Transverse colon (tissue), 3 donors: ENCODE measurements at regions not wholly inside any gene's neighbourhood (a gene's known extent, or its start where the extent isn't known, plus 50 kb on each side); places are given as distances from the start of the nearest gene placed in this dataset.

Experiments
- CTCF ChIP-seq, 5 experiments: fragments of 200-600 bp in 3 of 5; fragments of 450-650 bp in 2 of 5; sonication (generic) in 3 of 5; IDR thresholded peaks; 1 replicate in 2 of 5; 2 replicates in 3 of 5; pipeline ENCODE4 v1.5.1; 2016 to 2017; ENCODE audit warnings: antibody characterized with exemption in 5 of 5, inconsistent platforms in 3 of 5, mild to moderate bottlenecking in 2 of 5, moderate library complexity in 1 of 5
- POLR2A ChIP-seq: fragments of 450-650 bp; IDR thresholded peaks from one replicate; pipeline ENCODE4 v1.6.1; 2016; ENCODE audit warnings: antibody characterized with exemption, mild to moderate bottlenecking, moderate library complexity

GRCh38 chr22:27205492-27206373, 548.3 kb downstream of the MIAT start:
- TF ChIP-seq CTCF (IDR thresholded peaks at IDR 0.05) (no peak), POLR2A (no peak)
